ENCODE measurements at regions not wholly inside any gene's neighbourhood (a gene's known extent, or its start where the extent isn't known, plus 50 kb on each side); places are given as distances from the start of the nearest gene placed in this dataset.

DNA sequence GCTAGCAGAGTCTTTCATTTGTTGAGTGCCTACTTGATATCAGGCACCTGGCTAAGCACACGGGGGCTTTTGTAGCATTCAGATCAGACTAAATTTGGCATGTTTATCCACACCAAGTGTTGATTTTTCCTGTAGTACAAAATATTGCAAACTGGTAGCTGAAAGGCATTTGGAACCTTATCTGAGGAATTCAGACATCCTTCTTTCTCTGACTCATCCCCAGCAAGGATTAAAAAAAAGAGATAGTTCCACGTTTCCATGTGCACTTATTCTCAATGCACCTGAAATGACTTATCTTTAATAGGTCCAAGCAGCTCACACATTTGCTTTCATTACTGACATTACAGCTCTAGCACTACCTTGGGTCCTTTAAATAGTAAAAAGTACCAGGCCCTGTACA lies 786.0 kb upstream of the GRM7 start:
- no peak overlapping the region for H3K4me3 ChIP-seq
- H3K27ac ChIP-seq, result no peak overlapping the region
- no peaks in the 10 kb centered on the region for H3K9me3 ChIP-seq
- TF ChIP-seq, protein P1, sequence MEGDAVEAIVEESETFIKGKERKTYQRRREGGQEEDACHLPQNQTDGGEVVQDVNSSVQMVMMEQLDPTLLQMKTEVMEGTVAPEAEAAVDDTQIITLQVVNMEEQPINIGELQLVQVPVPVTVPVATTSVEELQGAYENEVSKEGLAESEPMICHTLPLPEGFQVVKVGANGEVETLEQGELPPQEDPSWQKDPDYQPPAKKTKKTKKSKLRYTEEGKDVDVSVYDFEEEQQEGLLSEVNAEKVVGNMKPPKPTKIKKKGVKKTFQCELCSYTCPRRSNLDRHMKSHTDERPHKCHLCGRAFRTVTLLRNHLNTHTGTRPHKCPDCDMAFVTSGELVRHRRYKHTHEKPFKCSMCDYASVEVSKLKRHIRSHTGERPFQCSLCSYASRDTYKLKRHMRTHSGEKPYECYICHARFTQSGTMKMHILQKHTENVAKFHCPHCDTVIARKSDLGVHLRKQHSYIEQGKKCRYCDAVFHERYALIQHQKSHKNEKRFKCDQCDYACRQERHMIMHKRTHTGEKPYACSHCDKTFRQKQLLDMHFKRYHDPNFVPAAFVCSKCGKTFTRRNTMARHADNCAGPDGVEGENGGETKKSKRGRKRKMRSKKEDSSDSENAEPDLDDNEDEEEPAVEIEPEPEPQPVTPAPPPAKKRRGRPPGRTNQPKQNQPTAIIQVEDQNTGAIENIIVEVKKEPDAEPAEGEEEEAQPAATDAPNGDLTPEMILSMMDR (IDR thresholded peaks at IDR 0.05), result no peak
- TF ChIP-seq EP300 (IDR thresholded peaks at IDR 0.05), result no peak
- no peak for TF ChIP-seq POLR2A (IDR thresholded peaks at IDR 0.05)
- no peak for TF ChIP-seq POLR2AphosphoS5 (IDR thresholded peaks at IDR 0.05)
- no peaks in the 10 kb centered on the region for H3K36me3 ChIP-seq
- intact Hi-C loops (cut with DNase I; ENCODE audit: low total_unique reads), result no loop called here
- 51 to 66% (median 55%) methylated on average over 2 of the region's 2 CpGs for WGBS, 5 donors
- DNase-seq, result no peak
- no peaks in the 10 kb centered on the region for H3K27me3 ChIP-seq
- no peaks in the 10 kb centered on the region for H3K4me1 ChIP-seq

- TF ChIP-seq, protein P1 (IDR thresholded peaks at IDR 0.05), result no peak
- TF ChIP-seq POLR2AphosphoS5 (IDR thresholded peaks at IDR 0.05), result no peak
- TF ChIP-seq POLR2A (IDR thresholded peaks at IDR 0.05), result no peak
- no peak for TF ChIP-seq EP300 (IDR thresholded peaks at IDR 0.05)
- DNase-seq, result no peak
- Histone ChIP-seq H3K27me3 (no peaks in the 10 kb centered on the region), H3K4me1 (no peaks in the 10 kb centered on the region), H3K9me3 (no peaks in the 10 kb centered on the region), H3K4me3 (no peak overlapping the region), H3K36me3 (no peaks in the 10 kb centered on the region), H3K27ac (no peak overlapping the region)
- WGBS, 5 donors, result 31 to 84% (median 38%) methylated on average over 4 of the region's 4 CpGs
- intact Hi-C loops (cut with DNase I; ENCODE audit: low total_unique reads), result no loop called here
Observed at GRCh38 chr3:6078436-6078835, 782.5 kb upstream of the GRM7 start.

DNA sequence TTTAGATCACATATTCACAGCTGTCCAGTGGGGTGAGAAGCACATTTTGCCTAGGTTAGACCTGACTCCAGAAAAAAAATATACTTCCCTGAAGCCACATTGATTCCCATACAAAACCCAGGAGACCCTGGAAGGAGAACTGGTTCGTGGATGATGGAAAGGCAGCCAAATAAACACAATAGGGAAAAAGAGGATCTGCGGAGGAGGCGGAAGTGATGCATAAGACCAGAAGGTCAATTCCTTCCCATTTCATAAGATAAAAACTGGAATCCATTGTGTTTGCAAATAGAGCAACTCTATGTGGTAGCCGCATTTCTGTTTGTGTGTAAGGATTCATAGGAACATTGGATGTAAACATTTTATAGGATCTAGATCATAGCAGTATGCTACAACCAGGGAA lies 781.9 kb upstream of the GRM7 start:
- no peaks in the 10 kb centered on the region for H3K36me3 ChIP-seq
- 70 to 76% (median 72%) methylated on average over 4 of the region's 4 CpGs for WGBS, 5 donors
- no peaks in the 10 kb centered on the region for H3K4me1 ChIP-seq
- intact Hi-C loops (cut with DNase I; ENCODE audit: low total_unique reads), result no loop called here
- TF ChIP-seq, protein P1 (IDR thresholded peaks at IDR 0.05), result no peak
- TF ChIP-seq POLR2A (IDR thresholded peaks at IDR 0.05) (no peak), POLR2AphosphoS5 (IDR thresholded peaks at IDR 0.05) (no peak), EP300 (IDR thresholded peaks at IDR 0.05) (no peak)
- H3K4me3 ChIP-seq, result no peak overlapping the region
- peak in 1 of 2 donors; percentile 28 for DNase-seq
- H3K27ac ChIP-seq, result no peak overlapping the region
- no peaks in the 10 kb centered on the region for H3K27me3 ChIP-seq
- no peaks in the 10 kb centered on the region for H3K9me3 ChIP-seq

GRCh38 chr3:6079561-6080179 lies 781.2 kb upstream of the GRM7 start:
- H3K36me3 ChIP-seq, result no peaks in the 10 kb centered on the region
- intact Hi-C loops (cut with DNase I; ENCODE audit: low total_unique reads), result no loop called here
- no peak overlapping the region for H3K27ac ChIP-seq
- H3K4me1 ChIP-seq, result no peaks in the 10 kb centered on the region
- no peaks in the 10 kb centered on the region for H3K27me3 ChIP-seq
- TF ChIP-seq EP300 (IDR thresholded peaks at IDR 0.05), result no peak
- TF ChIP-seq POLR2A (IDR thresholded peaks at IDR 0.05), result no peak
- TF ChIP-seq, protein P1 (IDR thresholded peaks at IDR 0.05), result no peak
- TF ChIP-seq POLR2AphosphoS5 (IDR thresholded peaks at IDR 0.05), result no peak
- WGBS, 5 donors, result 41 to 52% (median 47%) methylated on average over 6 of the region's 6 CpGs
- peak in 1 of 2 donors; percentile 36 for DNase-seq
- H3K4me3 ChIP-seq, result no peak overlapping the region
- H3K9me3 ChIP-seq, result no peaks in the 10 kb centered on the region

Data from stomach (tissue), 8 donors.